Amygdala (tissue), 56 donors: ENCODE measurements at regions not wholly inside any gene's neighbourhood (a gene's known extent, or its start where the extent isn't known, plus 50 kb on each side); places are given as distances from the start of the nearest gene placed in this dataset.

Experiments
- DNase-seq, 56 donors: peaks; one replicate each; lab custom pipeline; 2025; lab: John Stamatoyannopoulos, UW

- no peak for DNase-seq
These were observed 165.2 kb upstream of the DEFB112 start for GRCh38 chr6:50214937-50215336.

- no peak for DNase-seq
These were observed 168.1 kb upstream of the DEFB112 start for GRCh38 chr6:50217841-50218240.

GRCh38 chr6:50236164-50236563 is 186.4 kb upstream of the DEFB112 start:
- DNase-seq = no peak

GRCh38 chr6:50239853-50240252 is 190.1 kb upstream of the DEFB112 start:
- DNase-seq = no peak

- no peak for DNase-seq
These were observed 191.3 kb upstream of the DEFB112 start for GRCh38 chr6:50240986-50241385.

GRCh38 chr6:50249493-50249892 is 199.8 kb upstream of the DEFB112 start:
- DNase-seq = no peak

GRCh38 chr6:50257322-50257721 is 207.6 kb upstream of the DEFB112 start:
- no peak for DNase-seq

- no peak for DNase-seq
These were observed 210.2 kb upstream of the DEFB112 start for GRCh38 chr6:50259903-50260302.

- DNase-seq = no peak
These were observed 215.4 kb upstream of the DEFB112 start for GRCh38 chr6:50264995-50265571.

- DNase-seq = no peak
These were observed 220.7 kb upstream of the DEFB112 start for GRCh38 chr6:50270415-50270814.

- DNase-seq = no peak
These were observed 221.5 kb upstream of the DEFB112 start for GRCh38 chr6:50271266-50271665.

- no peak for DNase-seq
These were observed 222.1 kb upstream of the DEFB112 start for GRCh38 chr6:50271817-50272216.

GRCh38 chr6:50272611-50273010 is 222.9 kb upstream of the DEFB112 start:
- DNase-seq = no peak

GRCh38 chr6:50276771-50277261 is 227.1 kb upstream of the DEFB112 start:
- DNase-seq = no peak

GRCh38 chr6:50277774-50278173 is 228.0 kb upstream of the DEFB112 start:
- no peak for DNase-seq

GRCh38 chr6:50278663-50279062 is 228.9 kb upstream of the DEFB112 start:
- no peak for DNase-seq

- DNase-seq = no peak
These were observed 236.0 kb upstream of the DEFB112 start for GRCh38 chr6:50285735-50286134.

- DNase-seq = no peak
These were observed 238.5 kb upstream of the DEFB112 start for GRCh38 chr6:50288241-50288640.

GRCh38 chr6:50288881-50289280 is 239.2 kb upstream of the DEFB112 start:
- no peak for DNase-seq

- no peak for DNase-seq
These were observed 239.6 kb upstream of the DEFB112 start for GRCh38 chr6:50289366-50289765.

- no peak for DNase-seq
These were observed 251.6 kb upstream of the DEFB112 start for GRCh38 chr6:50301307-50301706.

- no peak for DNase-seq
These were observed 255.9 kb upstream of the DEFB112 start for GRCh38 chr6:50305660-50306059.

GRCh38 chr6:50318536-50318935 is 268.8 kb upstream of the DEFB112 start:
- DNase-seq = no peak
